ENCODE measurements at regions not wholly inside any gene's neighbourhood (a gene's known extent, or its start where the extent isn't known, plus 50 kb on each side); places are given as distances from the start of the nearest gene placed in this dataset.

GRCh38 chr6:121627761-121628160, 192.3 kb downstream of the GJA1 start:
- H3K56ac ChIP-seq (ENCODE audit: insufficient read length, low read depth, low read length) = no peak overlapping the region
- H3K27ac Mint-ChIP-seq = no peak overlapping the region
- no peak overlapping the region for H2BK5ac ChIP-seq (ENCODE audit: insufficient read length, low read length)
- H3K79me2 ChIP-seq (ENCODE audit: insufficient read depth, low read length) = no peaks in the 10 kb centered on the region
- no peak overlapping the region for H2BK120ac ChIP-seq (ENCODE audit: low read depth, low read length, poor library complexity, severe bottlenecking)
- no peak overlapping the region for H2BK20ac ChIP-seq (ENCODE audit: low read depth, low read length, poor library complexity, severe bottlenecking)
- no peak overlapping the region for H3K27ac ChIP-seq (ENCODE audit: insufficient read length, low read depth, low read length)
- H3K9me3 ChIP-seq (ENCODE audit: control insufficient read depth, low read depth, low read length) = peaks cover 25% of the 10 kb centered on the region
- no peak overlapping the region for H3K4ac ChIP-seq (ENCODE audit: low read depth, low read length)
- H2AK5ac ChIP-seq (ENCODE audit: insufficient read length, low read length) = no peak overlapping the region
- no peaks in the 10 kb centered on the region; a peak in 1 of 4 replicates for H3K4me1 Mint-ChIP-seq
- H3K27me3 ChIP-seq (ENCODE audit: insufficient read depth, low read length) = no peaks in the 10 kb centered on the region
- no peak overlapping the region for H4K5ac ChIP-seq (ENCODE audit: insufficient read length, low read depth, low read length)
- no peak overlapping the region for H3K18ac ChIP-seq (ENCODE audit: insufficient read length, low read depth, low read length)
- H4K8ac ChIP-seq (replicated peaks; ENCODE audit: insufficient read length, low read depth, low read length) = no peak overlapping the region
- peaks cover 3% of the 10 kb centered on the region for H3K27me3 Mint-ChIP-seq (ENCODE audit: low read depth)
- H3K4me2 ChIP-seq (ENCODE audit: insufficient read depth, insufficient read length, low read length) = no peak overlapping the region
- no peak overlapping the region for H2BK12ac ChIP-seq (ENCODE audit: insufficient read length, low read depth, low read length)
- H3K4me3 Mint-ChIP-seq = no peak overlapping the region
- no peak overlapping the region for H2BK15ac ChIP-seq (ENCODE audit: low read depth, low read length)
- no peaks in the 10 kb centered on the region for H4K20me1 ChIP-seq (ENCODE audit: control insufficient read depth, insufficient read depth, insufficient read length)
- H3K79me1 ChIP-seq (ENCODE audit: insufficient read depth, low read depth, low read length, poor library complexity, severe bottlenecking) = no peaks in the 10 kb centered on the region
- TF ChIP-seq, protein P1, sequence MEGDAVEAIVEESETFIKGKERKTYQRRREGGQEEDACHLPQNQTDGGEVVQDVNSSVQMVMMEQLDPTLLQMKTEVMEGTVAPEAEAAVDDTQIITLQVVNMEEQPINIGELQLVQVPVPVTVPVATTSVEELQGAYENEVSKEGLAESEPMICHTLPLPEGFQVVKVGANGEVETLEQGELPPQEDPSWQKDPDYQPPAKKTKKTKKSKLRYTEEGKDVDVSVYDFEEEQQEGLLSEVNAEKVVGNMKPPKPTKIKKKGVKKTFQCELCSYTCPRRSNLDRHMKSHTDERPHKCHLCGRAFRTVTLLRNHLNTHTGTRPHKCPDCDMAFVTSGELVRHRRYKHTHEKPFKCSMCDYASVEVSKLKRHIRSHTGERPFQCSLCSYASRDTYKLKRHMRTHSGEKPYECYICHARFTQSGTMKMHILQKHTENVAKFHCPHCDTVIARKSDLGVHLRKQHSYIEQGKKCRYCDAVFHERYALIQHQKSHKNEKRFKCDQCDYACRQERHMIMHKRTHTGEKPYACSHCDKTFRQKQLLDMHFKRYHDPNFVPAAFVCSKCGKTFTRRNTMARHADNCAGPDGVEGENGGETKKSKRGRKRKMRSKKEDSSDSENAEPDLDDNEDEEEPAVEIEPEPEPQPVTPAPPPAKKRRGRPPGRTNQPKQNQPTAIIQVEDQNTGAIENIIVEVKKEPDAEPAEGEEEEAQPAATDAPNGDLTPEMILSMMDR (conservative IDR thresholded peaks at IDR 0.05) = no peak
- WGBS (ENCODE audit: extremely low coverage, insufficient read length, low lambda C conversion rate) = no CpG with 5 or more reads among the region's 2 CpGs
- H3K9ac ChIP-seq (ENCODE audit: extremely low read depth, insufficient read length, low read length) = no peak overlapping the region
- no peaks in the 10 kb centered on the region for H3K23me2 ChIP-seq (ENCODE audit: insufficient read length, low read depth, low read length, poor library complexity, severe bottlenecking)
- no peak overlapping the region for H3T11ph ChIP-seq (ENCODE audit: low read length)
- H3K23ac ChIP-seq (ENCODE audit: insufficient read length, low read depth, low read length) = no peak overlapping the region
- no peak overlapping the region for H3K14ac ChIP-seq (ENCODE audit: insufficient read depth, low read length)
- H4K91ac ChIP-seq (ENCODE audit: insufficient read length, low read depth, low read length) = no peak overlapping the region
- H3K36me3 Mint-ChIP-seq (ENCODE audit: insufficient read depth in 1 of 3, low read depth in 3 of 3) = peaks cover 62 to 78% (median 72%) of the 10 kb centered on the region in 3 experiments
- no peak for DNase-seq
- no peaks in the 10 kb centered on the region for H3K4me1 ChIP-seq (ENCODE audit: insufficient read depth, low read length)
- peaks cover 70 to 84% of the 10 kb centered on the region in 2 experiments for H3K9me3 Mint-ChIP-seq
- no peak overlapping the region for H2AFZ ChIP-seq (ENCODE audit: low read length)

Data from H9 (cell line).